GM12892 (cell line): ENCODE measurements at regions not wholly inside any gene's neighbourhood (a gene's known extent, or its start where the extent isn't known, plus 50 kb on each side); places are given as distances from the start of the nearest gene placed in this dataset.

Experiments
- POLR2A ChIP-seq: IDR thresholded peaks from 2 replicates; pipeline ENCODE4 v1.6.1; 2011; ENCODE audit warnings: low read depth, low read length, control low read depth
- POLR2AphosphoS5 ChIP-seq: IDR thresholded peaks from 2 replicates; pipeline ENCODE4 v1.6.1; 2011; ENCODE audit warnings: low read depth, low read length, control low read depth

DNA sequence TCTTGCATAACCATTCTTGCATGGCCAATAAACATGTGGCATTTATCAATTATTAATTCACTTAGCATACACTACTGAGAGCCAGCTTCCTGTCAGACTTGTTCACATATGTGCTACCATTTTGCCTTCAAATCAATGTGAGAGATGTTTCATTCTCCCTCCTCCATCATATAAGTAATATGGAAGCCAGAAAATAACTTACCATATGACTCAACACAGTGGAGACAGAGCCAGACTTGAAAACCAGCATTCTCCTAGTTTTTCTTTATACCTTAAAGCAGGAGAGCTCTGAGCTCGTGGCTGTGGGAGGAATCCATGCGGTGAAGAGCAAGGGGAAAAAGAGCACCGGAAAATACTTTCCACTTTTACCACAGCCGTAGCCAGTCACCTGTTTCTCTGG lies 215.0 kb upstream of the LRATD1 start:
- TF ChIP-seq POLR2AphosphoS5 (no peak), POLR2A (no peak)
